NCI-H1092 (cell line): ENCODE measurements at regions not wholly inside any gene's neighbourhood (a gene's known extent, or its start where the extent isn't known, plus 50 kb on each side); places are given as distances from the start of the nearest gene placed in this dataset.
"Not testable (repeated sequence)": the region's sequence is repeated elsewhere in the genome, so short reads cannot be mapped to it uniquely, and the experiment has no call there.

ENCODE experiments used
- DNase-seq: peaks from one replicate; lab custom pipeline; 2025; lab: John Stamatoyannopoulos, UW

GRCh38 chr1:239992566-239992965 lies 99.1 kb upstream of the FMN2 start:
- DNase-seq = not testable (repeated sequence)

- DNase-seq = no peak
These were observed 98.3 kb upstream of the FMN2 start for GRCh38 chr1:239993366-239993765.

GRCh38 chr1:239995281-239995680 lies 96.4 kb upstream of the FMN2 start:
- DNase-seq = no peak

- DNase-seq = no peak
These were observed 94.5 kb upstream of the FMN2 start for GRCh38 chr1:239997160-239997514.

- DNase-seq = no peak
These were observed 94.0 kb upstream of the FMN2 start for GRCh38 chr1:239997515-239998311.

GRCh38 chr1:239998312-239998649 lies 93.4 kb upstream of the FMN2 start:
- no peak for DNase-seq

- DNase-seq = no peak
These were observed 92.5 kb upstream of the FMN2 start for GRCh38 chr1:239999170-239999569.

GRCh38 chr1:240000634-240001033 lies 91.0 kb upstream of the FMN2 start:
- no peak for DNase-seq

- no peak for DNase-seq
These were observed 90.4 kb upstream of the FMN2 start for GRCh38 chr1:240001177-240001740.

- no peak for DNase-seq
These were observed 87.5 kb upstream of the FMN2 start for GRCh38 chr1:240004086-240004749.

GRCh38 chr1:240005997-240006650 lies 85.6 kb upstream of the FMN2 start:
- DNase-seq = no peak

- no peak for DNase-seq
These were observed 83.4 kb upstream of the FMN2 start for GRCh38 chr1:240008298-240008697.

- no peak for DNase-seq
These were observed 77.6 kb upstream of the FMN2 start for GRCh38 chr1:240014051-240014450.

- no peak for DNase-seq
These were observed 73.1 kb upstream of the FMN2 start for GRCh38 chr1:240018617-240019016.

GRCh38 chr1:240019524-240019923 lies 72.2 kb upstream of the FMN2 start:
- DNase-seq = no peak

GRCh38 chr1:240020871-240021270 lies 70.8 kb upstream of the FMN2 start:
- DNase-seq = no peak

- no peak for DNase-seq
These were observed 70.0 kb upstream of the FMN2 start for GRCh38 chr1:240021709-240022108.

- peak; percentile 56 for DNase-seq
These were observed 64.6 kb upstream of the FMN2 start for GRCh38 chr1:240027059-240027462.

- no peak for DNase-seq
These were observed 62.3 kb upstream of the FMN2 start for GRCh38 chr1:240029418-240029817.

- no peak for DNase-seq
These were observed 61.4 kb upstream of the FMN2 start for GRCh38 chr1:240030236-240030635.

GRCh38 chr1:240031009-240031408 lies 60.7 kb upstream of the FMN2 start:
- DNase-seq = no peak

GRCh38 chr1:240031414-240031813 lies 60.3 kb upstream of the FMN2 start:
- no peak for DNase-seq

GRCh38 chr1:240033406-240033805 lies 58.3 kb upstream of the FMN2 start:
- DNase-seq = no peak
